ENCODE measurements at regions not wholly inside any gene's neighbourhood (a gene's known extent, or its start where the extent isn't known, plus 50 kb on each side); places are given as distances from the start of the nearest gene placed in this dataset.

DNA sequence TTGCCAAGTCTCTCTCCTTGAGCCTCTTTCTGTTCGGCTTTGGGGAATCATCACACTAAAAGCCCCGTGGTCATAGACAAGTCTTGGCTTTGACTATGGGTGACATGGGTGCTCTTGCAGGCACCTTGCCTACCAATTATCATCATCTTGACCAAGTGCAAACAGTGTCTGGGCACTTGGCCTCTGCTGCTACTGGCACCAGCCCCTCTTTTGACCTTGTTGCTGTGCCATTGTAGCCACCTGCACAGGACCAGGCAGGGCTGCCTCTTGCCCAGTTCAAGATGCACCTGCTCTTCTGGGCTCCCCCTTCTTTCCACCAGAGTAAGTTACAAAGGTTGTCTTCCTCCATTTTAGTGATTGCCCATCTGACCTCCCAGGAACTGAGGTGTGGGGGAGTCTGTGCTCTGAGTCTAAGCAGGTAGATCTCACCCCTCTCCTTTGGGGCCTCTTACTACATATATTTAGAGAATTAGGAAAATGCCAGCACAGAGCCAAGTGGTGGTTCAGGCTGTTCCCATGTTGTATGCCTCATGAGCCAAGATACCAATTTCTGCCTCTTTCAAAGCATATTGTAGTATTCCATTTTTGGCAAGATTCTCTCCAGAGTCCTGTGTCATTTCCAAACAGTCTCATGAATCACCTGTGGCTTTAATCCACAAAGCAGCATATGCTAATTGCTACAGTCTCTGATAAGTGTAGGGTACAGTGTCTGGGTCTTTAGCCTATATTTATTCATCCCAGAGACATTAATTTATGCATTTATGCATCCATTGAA lies 142.9 kb upstream of the DAP start:
- TF ChIP-seq POLR2AphosphoS5 (IDR thresholded peaks at IDR 0.05; ENCODE audit: low read depth, low read length) (no peak), RFX5 (IDR thresholded peaks at IDR 0.05; ENCODE audit: low read length) (no peak)

Data from SK-N-SH (cell line).